ENCODE measurements at regions not wholly inside any gene's neighbourhood (a gene's known extent, or its start where the extent isn't known, plus 50 kb on each side); places are given as distances from the start of the nearest gene placed in this dataset.

- WGBS, 2 donors: 84 to 86% methylated on average over 2 to 7 of the region's 7 CpGs
- Histone ChIP-seq H3K36me3 (ENCODE audit: low read depth, missing control alignments) (no peaks in the 10 kb centered on the region), H3K27me3 (no peaks in the 10 kb centered on the region), H3K4me3 (no peak overlapping the region), H3K9me3 (no peaks in the 10 kb centered on the region), H3K27ac (no peak overlapping the region), H3K4me1 (no peaks in the 10 kb centered on the region)
- DNase-seq: no peak
- no peak for TF ChIP-seq POLR2A (IDR thresholded peaks at IDR 0.05)
- TF ChIP-seq, protein P1, sequence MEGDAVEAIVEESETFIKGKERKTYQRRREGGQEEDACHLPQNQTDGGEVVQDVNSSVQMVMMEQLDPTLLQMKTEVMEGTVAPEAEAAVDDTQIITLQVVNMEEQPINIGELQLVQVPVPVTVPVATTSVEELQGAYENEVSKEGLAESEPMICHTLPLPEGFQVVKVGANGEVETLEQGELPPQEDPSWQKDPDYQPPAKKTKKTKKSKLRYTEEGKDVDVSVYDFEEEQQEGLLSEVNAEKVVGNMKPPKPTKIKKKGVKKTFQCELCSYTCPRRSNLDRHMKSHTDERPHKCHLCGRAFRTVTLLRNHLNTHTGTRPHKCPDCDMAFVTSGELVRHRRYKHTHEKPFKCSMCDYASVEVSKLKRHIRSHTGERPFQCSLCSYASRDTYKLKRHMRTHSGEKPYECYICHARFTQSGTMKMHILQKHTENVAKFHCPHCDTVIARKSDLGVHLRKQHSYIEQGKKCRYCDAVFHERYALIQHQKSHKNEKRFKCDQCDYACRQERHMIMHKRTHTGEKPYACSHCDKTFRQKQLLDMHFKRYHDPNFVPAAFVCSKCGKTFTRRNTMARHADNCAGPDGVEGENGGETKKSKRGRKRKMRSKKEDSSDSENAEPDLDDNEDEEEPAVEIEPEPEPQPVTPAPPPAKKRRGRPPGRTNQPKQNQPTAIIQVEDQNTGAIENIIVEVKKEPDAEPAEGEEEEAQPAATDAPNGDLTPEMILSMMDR (IDR thresholded peaks at IDR 0.05): no peak
- intact Hi-C loops (cut with DNase I; ENCODE audit: low total_unique reads): no loop called here
Measured at GRCh38 chr11:116640641-116641402, 132.0 kb downstream of the BUD13 start.

DNA sequence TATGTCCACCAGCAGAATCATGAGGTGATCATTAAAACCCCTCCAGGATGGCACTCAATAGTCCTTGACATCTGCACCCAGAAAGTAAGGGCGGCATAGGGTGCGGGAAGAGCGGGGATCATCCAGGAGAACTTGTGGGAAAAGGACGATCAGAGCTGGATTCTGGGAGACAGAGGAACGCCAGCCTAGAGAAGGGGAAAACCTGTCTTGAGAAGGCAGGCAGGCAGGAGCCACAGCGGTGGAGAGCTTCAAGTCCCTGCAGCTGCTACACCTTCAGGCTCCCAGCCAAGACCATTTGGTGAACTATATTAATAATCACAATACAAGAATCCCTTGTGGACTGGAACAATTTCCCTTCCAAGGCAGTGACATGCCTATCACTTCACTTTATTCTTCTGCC, 134.3 kb downstream of the BUD13 start:
- Histone ChIP-seq H3K27me3 (no peaks in the 10 kb centered on the region), H3K4me1 (no peaks in the 10 kb centered on the region), H3K9me3 (no peaks in the 10 kb centered on the region), H3K36me3 (ENCODE audit: low read depth, missing control alignments) (no peaks in the 10 kb centered on the region), H3K27ac (no peak overlapping the region), H3K4me3 (no peak overlapping the region)
- TF ChIP-seq POLR2A (IDR thresholded peaks at IDR 0.05): no peak
- TF ChIP-seq, protein P1 (IDR thresholded peaks at IDR 0.05): no peak
- intact Hi-C loops (cut with DNase I; ENCODE audit: low total_unique reads): no loop called here
- 85 to 92% methylated on average over 6 of the region's 6 CpGs for whole genome bisulfite sequencing, 2 donors
- no peak for DNase-seq

- WGBS, 2 donors: 84 to 89% methylated on average over 4 of the region's 4 CpGs
- no peak overlapping the region for H3K4me3 ChIP-seq
- intact Hi-C loops (cut with DNase I; ENCODE audit: low total_unique reads): no loop called here
- no peaks in the 10 kb centered on the region for H3K27me3 ChIP-seq
- no peaks in the 10 kb centered on the region for H3K4me1 ChIP-seq
- H3K9me3 ChIP-seq: no peaks in the 10 kb centered on the region
- no peak for DNase-seq
- no peaks in the 10 kb centered on the region for H3K36me3 ChIP-seq (ENCODE audit: low read depth, missing control alignments)
- TF ChIP-seq, protein P1 (IDR thresholded peaks at IDR 0.05): no peak
- no peak for TF ChIP-seq POLR2A (IDR thresholded peaks at IDR 0.05)
- no peak overlapping the region for H3K27ac ChIP-seq
Measured at GRCh38 chr11:116637766-116638165, 135.0 kb downstream of the BUD13 start.

GRCh38 chr11:116636341-116636929, 136.4 kb downstream of the BUD13 start:
- no peak overlapping the region for H3K4me3 ChIP-seq
- no peaks in the 10 kb centered on the region for H3K36me3 ChIP-seq (ENCODE audit: low read depth, missing control alignments)
- H3K9me3 ChIP-seq: no peaks in the 10 kb centered on the region
- H3K27me3 ChIP-seq: no peaks in the 10 kb centered on the region
- TF ChIP-seq POLR2A (IDR thresholded peaks at IDR 0.05): no peak
- TF ChIP-seq, protein P1 (IDR thresholded peaks at IDR 0.05): no peak
- no peak for DNase-seq
- intact Hi-C loops (cut with DNase I; ENCODE audit: low total_unique reads): no loop called here
- no peaks in the 10 kb centered on the region for H3K4me1 ChIP-seq
- WGBS, 2 donors: 89 to 92% methylated on average over 14 to 15 of the region's 15 CpGs
- H3K27ac ChIP-seq: no peak overlapping the region

- no peak overlapping the region for H3K4me3 ChIP-seq
- no peaks in the 10 kb centered on the region for H3K36me3 ChIP-seq (ENCODE audit: low read depth, missing control alignments)
- no peaks in the 10 kb centered on the region for H3K27me3 ChIP-seq
- 69 to 85% methylated on average over 3 of the region's 3 CpGs for WGBS, 2 donors
- H3K9me3 ChIP-seq: no peaks in the 10 kb centered on the region
- no peak for DNase-seq
- no peaks in the 10 kb centered on the region for H3K4me1 ChIP-seq
- no peak for TF ChIP-seq POLR2A (IDR thresholded peaks at IDR 0.05)
- TF ChIP-seq, protein P1 (IDR thresholded peaks at IDR 0.05): no peak
- no peak overlapping the region for H3K27ac ChIP-seq
- intact Hi-C loops (cut with DNase I; ENCODE audit: low total_unique reads): no loop called here
Measured at GRCh38 chr11:116631201-116631600, 141.6 kb downstream of the BUD13 start.
